ENCODE measurements at regions not wholly inside any gene's neighbourhood (a gene's known extent, or its start where the extent isn't known, plus 50 kb on each side); places are given as distances from the start of the nearest gene placed in this dataset.

DNA sequence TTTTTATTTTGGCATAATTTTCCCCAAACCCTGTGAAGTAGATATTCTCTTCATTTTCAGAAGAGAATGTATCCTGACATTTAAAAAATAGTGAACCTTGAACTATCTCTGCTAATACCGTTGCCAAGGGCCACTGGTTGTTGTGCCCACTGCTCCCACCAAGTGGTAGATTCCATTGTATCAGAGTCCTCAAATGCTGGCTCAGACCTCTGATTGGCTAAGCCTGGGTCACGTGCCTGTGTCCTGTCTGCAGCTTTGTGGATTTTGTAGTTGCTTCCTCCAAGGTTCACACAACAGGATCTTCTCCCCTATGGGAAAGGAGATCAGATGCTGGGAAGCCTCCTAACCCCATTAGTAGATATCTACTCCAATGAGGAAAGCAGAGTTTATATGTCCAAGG is 104.8 kb upstream of the CASK start:
- TF ChIP-seq EZH2 (IDR thresholded peaks at IDR 0.05; ENCODE audit: insufficient read depth, poor library complexity, severe bottlenecking) (no peak), EZH2phosphoT487 (IDR thresholded peaks at IDR 0.05; ENCODE audit: insufficient read depth, low read depth) (no peak)

Measured in GM23248 (cell line).